ENCODE measurements at regions not wholly inside any gene's neighbourhood (a gene's known extent, or its start where the extent isn't known, plus 50 kb on each side); places are given as distances from the start of the nearest gene placed in this dataset.
A peak's percentile ranks its signal among the peaks of the same experiment; 100 is the strongest.

DNA sequence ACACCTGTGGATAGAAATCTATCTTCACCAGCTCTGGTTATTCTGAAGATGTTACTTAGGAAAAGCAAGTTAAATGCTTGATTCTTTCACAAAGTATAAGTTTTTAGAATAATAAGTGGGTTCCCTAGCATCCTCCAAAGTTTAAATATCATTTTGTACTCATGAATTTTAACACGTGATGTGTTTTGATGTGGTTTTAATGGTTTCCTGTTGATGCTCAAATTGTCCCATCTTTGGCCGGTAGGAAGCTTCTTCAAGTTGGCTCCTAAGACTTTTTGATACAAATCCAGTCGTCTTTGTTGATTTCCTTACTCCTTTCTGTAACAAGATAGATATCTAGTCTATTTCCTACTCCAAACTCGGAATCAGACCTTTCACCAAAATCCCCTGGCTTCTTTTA lies 94.5 kb upstream of the STXBP5 start:
- 76 to 80% (median 79%) methylated on average over 4 of the region's 4 CpGs for WGBS, 4 donors
- no peak overlapping the region for H3K4me3 ChIP-seq
- H3K4me1 ChIP-seq (replicated peaks in 1 of 2), result no peaks in the 10 kb centered on the region
- H3K27me3 ChIP-seq, result no peaks in the 10 kb centered on the region
- intact Hi-C loops (cut with DNase I), result no loop called here
- no peaks in the 10 kb centered on the region for H3K9me3 ChIP-seq (replicated peaks in 1 of 3)
- DNase-seq, result no peak
- H3K36me3 ChIP-seq (replicated peaks in 1 of 2), result no peaks in the 10 kb centered on the region
- TF ChIP-seq, protein P1, sequence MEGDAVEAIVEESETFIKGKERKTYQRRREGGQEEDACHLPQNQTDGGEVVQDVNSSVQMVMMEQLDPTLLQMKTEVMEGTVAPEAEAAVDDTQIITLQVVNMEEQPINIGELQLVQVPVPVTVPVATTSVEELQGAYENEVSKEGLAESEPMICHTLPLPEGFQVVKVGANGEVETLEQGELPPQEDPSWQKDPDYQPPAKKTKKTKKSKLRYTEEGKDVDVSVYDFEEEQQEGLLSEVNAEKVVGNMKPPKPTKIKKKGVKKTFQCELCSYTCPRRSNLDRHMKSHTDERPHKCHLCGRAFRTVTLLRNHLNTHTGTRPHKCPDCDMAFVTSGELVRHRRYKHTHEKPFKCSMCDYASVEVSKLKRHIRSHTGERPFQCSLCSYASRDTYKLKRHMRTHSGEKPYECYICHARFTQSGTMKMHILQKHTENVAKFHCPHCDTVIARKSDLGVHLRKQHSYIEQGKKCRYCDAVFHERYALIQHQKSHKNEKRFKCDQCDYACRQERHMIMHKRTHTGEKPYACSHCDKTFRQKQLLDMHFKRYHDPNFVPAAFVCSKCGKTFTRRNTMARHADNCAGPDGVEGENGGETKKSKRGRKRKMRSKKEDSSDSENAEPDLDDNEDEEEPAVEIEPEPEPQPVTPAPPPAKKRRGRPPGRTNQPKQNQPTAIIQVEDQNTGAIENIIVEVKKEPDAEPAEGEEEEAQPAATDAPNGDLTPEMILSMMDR (IDR thresholded peaks at IDR 0.05), result no peak
- TF ChIP-seq POLR2A (IDR thresholded peaks at IDR 0.05), result no peak
- H3K27ac ChIP-seq, result no peak overlapping the region

- Histone ChIP-seq H3K9me3 (replicated peaks in 1 of 3) (no peaks in the 10 kb centered on the region), H3K27me3 (no peaks in the 10 kb centered on the region), H3K4me1 (replicated peaks in 1 of 2) (no peaks in the 10 kb centered on the region), H3K36me3 (replicated peaks in 1 of 2) (no peaks in the 10 kb centered on the region), H3K27ac (no peak overlapping the region), H3K4me3 (no peak overlapping the region)
- WGBS, 4 donors, result 69 to 76% (median 72%) methylated on average over 4 of the region's 4 CpGs
- intact Hi-C loops (cut with DNase I), result no loop called here
- no peak for DNase-seq
- no peak for TF ChIP-seq POLR2A (IDR thresholded peaks at IDR 0.05)
- TF ChIP-seq, protein P1 (IDR thresholded peaks at IDR 0.05), result no peak
These were observed 88.2 kb upstream of the STXBP5 start for GRCh38 chr6:147116056-147116455.

DNA sequence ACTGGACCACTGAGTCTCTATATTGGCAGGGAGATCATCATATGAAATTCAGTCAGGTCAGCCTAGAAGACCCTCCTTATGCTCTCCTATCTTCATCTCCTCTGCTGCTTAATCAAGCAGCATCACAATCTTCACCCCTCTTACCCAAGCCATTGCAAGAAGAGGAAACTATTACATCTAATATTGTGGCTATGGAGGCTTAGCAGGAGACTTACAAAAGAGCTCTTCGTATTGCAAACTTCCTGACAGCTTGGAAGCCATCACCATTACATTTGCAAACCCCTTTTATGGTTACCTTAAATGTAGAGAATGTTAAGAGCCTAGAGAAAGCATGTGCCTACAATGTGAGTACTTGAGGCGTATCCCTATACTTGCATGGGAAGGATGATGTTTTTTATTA lies 87.2 kb upstream of the STXBP5 start:
- H3K27ac ChIP-seq, result no peak overlapping the region

GRCh38 chr6:147117580-147117979 lies 86.6 kb upstream of the STXBP5 start:
- Histone ChIP-seq H3K36me3 (replicated peaks in 1 of 2) (no peaks in the 10 kb centered on the region), H3K9me3 (replicated peaks in 1 of 3) (no peaks in the 10 kb centered on the region), H3K27ac (no peak overlapping the region), H3K4me1 (replicated peaks in 1 of 2) (no peaks in the 10 kb centered on the region), H3K27me3 (no peaks in the 10 kb centered on the region), H3K4me3 (peak overlapping the region in 1 of 4 donors; percentile 38)
- intact Hi-C loops (cut with DNase I), result no loop called here
- no peak for TF ChIP-seq POLR2A (IDR thresholded peaks at IDR 0.05)
- TF ChIP-seq, protein P1 (IDR thresholded peaks at IDR 0.05), result no peak
- peak in 2 of 7 donors; percentile 3 to 9 for DNase-seq
- WGBS, 4 donors, result 42 to 56% (median 51%) methylated on average over 4 of the region's 4 CpGs

More for the DNA sequence above, 87.2 kb upstream of the STXBP5 start:
- Histone ChIP-seq H3K36me3 (replicated peaks in 1 of 2) (no peaks in the 10 kb centered on the region), H3K4me1 (replicated peaks in 1 of 2) (no peaks in the 10 kb centered on the region), H3K9me3 (replicated peaks in 1 of 3) (no peaks in the 10 kb centered on the region), H3K27me3 (no peaks in the 10 kb centered on the region), H3K4me3 (peak overlapping the region in 1 of 4 donors; percentile 38)
- no peak for TF ChIP-seq POLR2A (IDR thresholded peaks at IDR 0.05)
- TF ChIP-seq, protein P1 (IDR thresholded peaks at IDR 0.05), result no peak
- intact Hi-C loops (cut with DNase I), result no loop called here
- WGBS, 4 donors, result 86 to 94% (median 88%) methylated on average over 2 of the region's 2 CpGs
- DNase-seq, result no peak
